COLO829 (cell line): ENCODE measurements at regions not wholly inside any gene's neighbourhood (a gene's known extent, or its start where the extent isn't known, plus 50 kb on each side); places are given as distances from the start of the nearest gene placed in this dataset.

Source experiments
- DNase-seq: peaks from one replicate; pipeline ENCODE4 v3.0.0; 2012; ENCODE audit warnings: low spot score

DNA sequence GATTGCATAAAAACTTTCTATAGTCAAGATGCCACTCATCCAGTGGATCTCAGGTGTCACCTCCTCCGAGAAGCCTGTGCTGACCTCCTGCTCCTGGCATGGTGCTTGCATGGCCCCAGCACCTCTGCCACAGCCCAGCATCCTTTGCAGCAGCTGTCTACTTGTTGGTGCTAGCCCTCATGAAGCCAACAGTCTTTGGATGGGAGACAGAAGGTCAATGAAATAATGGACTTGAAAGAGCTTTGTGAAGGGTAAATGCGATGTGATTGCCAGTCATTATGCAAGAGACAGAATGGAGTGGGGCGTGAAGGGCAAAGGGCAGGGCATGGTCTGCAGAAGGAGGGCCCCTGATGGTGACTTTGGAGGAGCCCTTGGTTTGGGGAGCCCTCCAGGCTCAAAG is 63.0 kb upstream of the CLMN start:
- DNase-seq, result no peak

DNA sequence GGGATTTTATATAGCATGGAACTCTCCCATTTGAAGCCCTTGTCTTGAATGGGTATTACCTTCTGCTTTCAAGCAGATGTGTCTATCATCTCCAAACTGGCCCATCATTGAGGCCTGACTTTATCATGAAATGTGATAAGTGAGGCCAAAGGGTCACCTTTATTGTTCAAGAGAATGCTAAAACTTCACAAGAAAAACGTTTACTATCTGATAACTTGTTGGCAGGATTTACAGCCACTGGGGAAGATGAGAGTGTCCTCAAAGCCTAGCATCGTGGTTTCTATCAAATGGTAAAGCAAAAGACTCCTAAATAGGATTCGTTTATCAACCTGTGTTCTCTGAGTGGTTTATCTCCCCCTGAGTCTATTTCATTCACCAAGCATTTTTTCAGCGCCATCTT is 62.0 kb upstream of the CLMN start:
- DNase-seq, result no peak

DNA sequence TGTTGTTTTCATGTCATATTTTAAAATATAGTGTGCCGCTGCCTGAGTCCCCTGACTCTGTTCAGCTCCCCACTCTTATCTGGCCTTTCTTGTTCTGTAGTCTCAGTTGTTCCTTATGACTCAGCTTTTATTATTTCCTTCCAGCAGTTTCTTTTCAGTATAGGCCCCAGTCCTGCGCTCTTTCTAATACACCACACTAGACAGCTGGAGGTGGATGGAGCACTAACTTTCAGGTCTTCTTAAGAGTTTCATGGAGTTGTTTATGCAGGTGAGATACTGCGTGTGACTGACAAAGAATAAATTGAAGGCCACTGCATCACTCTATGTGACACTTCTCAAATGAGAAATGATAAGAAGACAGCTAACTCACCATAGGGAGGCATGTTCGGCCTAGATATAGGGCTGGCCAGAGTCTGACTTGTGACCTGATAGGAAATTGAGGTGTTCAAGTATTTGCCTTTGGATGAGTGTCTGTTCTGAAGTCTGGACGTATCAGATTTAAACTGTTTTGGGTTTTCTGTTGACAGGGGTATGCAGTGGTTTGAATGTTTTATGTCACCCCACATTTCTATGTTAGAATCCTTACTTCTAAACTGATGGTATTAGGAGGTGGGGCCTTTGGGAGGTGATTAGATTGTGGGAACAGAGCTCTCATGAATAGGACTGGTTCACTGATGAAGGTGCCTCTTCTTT is 60.8 kb upstream of the CLMN start:
- no peak for DNase-seq

DNA sequence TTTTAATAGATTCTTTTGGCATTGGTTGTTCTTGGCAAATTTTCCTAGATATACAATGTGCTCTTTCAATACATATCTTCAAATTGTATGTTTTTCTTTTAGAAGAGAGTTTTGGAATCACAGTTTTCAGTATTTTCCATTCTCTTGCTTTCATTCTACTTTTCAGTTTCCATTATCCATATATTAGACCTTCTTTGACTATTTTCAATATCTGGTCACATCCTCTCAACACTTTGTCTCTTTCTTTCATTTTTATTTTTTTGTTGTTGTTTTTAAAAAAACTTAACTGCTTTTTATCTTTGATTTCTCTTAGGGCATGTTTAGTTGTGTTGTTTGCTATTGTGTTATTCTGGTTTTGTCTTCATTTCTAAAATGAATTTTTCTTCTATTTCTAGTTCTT is 59.9 kb upstream of the CLMN start:
- no peak for DNase-seq

DNA sequence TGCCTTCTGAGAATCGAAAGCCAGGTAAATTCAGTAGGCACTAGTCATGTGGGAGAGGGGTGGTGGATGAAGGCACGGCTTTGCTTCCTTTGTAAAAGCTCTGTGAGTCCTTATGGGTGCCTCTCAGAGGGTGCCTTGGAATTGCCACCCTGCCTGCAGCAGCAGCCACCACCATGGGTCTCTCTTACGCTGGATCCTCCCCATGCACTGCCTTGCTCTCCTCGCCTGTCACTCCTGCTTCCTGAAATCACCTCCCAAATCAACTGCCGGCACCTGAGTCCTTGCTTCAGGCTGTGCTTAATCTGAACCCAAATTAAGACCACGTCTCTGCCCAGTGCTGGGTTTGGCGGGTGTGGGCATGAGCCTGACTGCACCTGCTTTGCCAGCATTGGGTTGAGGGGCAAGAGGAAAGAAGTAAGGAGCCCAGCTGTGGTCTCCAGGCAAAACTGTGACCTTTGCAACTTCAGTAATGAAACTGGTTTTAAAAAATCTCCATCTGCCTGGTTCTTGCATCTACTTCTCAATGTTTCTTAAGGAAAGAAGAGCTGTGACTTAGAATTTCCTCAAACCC is 55.9 kb upstream of the CLMN start:
- DNase-seq, result no peak

DNA sequence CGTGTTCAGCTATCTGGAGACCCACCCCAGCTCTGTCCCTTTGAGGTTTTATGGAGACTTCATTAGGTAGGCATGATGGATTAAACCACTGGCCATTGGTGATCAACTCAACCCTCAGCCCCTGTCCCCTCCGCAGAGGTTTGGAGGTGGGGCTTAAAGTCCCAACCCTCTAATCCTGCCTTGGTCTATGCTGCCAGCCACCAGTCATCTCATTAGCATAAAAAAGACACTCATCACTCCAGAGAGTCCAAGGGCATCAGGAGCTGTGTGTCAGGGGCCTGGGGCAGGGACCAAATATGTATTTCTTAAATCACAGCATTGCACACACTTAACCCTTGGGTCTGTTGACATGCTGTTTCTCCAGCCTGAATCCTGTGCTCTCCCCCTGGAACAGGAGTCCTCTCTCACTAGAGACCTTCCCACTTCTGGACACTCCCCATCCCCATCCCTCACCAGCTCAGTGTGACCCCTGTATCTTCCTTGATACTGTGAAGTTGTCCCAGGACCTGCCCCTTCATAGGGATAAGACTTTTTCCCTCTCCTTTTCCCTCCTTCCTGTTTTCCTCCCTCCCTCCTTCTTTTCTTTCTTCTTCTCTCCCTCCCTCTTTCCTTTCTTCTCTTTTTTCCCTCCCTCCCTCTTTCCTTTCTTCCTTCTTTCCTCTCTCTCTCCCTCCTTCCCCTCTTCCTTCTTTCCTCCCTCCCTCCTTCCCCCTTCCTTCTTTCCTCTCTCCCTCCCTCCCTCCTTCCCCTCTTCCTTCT is 54.7 kb upstream of the CLMN start:
- DNase-seq, result no peak

DNA sequence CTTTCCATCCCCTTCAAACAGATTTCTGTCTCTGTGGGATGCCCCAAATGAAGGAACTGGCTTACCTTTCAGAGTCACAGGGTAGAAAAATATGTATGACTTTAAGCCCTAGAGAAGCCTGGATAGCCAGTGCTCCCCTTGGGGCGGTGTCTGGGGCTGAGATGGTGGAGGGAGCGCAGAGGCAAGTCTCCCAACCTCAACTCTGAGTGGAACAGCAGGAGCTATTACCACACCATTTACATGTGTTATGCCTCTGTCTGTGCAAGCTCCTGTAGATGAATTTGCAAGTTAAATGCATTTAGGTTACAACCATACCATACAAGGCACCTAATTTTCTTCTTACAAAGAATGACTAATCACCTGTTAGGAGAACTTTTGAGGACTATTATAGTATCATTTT is 50.4 kb upstream of the CLMN start:
- no peak for DNase-seq
